GM23338 (cell line): ENCODE measurements at regions not wholly inside any gene's neighbourhood (a gene's known extent, or its start where the extent isn't known, plus 50 kb on each side); places are given as distances from the start of the nearest gene placed in this dataset.
A peak's percentile ranks its signal among the peaks of the same experiment; 100 is the strongest.

Source experiments
- ATAC-seq: fragments of 200-7000 bp; cut with Tn5 transposase; 3 replicates; pipeline ENCODE4 v1.9.1; 2020
- DNase-seq: peaks from one replicate; pipeline ENCODE4 v3.0.0-alpha.2; 2015; ENCODE audit warnings: low spot score
- H2AFZ ChIP-seq: fragments of 200-600 bp; sonication (generic); 2 replicates; pipeline ENCODE4 v1.8.0; 2016; ENCODE audit warnings: antibody characterized with exemption, mild to moderate bottlenecking, moderate library complexity
- H3F3A ChIP-seq: fragments of 200-600 bp; sonication (generic); replicated peaks from 2 replicates; pipeline ENCODE4 v1.8.0; 2017; ENCODE audit warnings: antibody characterized with exemption, mixed run types, low read depth
- H3K27ac ChIP-seq: fragments of 200-600 bp; sonication (generic); 2 replicates; pipeline ENCODE4 v1.6.1; 2016; ENCODE audit warnings: low read depth
- H3K27me3 ChIP-seq: fragments of 200-600 bp; sonication (generic); 2 replicates; pipeline ENCODE4 v1.8.0; 2016; ENCODE audit warnings: mild to moderate bottlenecking, mixed run types, moderate library complexity; ENCODE audit not compliant: insufficient read depth
- H3K36me3 ChIP-seq: fragments of 200-600 bp; sonication (generic); 2 replicates; pipeline ENCODE4 v1.8.0; 2016; ENCODE audit warnings: mild to moderate bottlenecking; ENCODE audit not compliant: insufficient read depth
- H3K4me1 ChIP-seq: fragments of 200-600 bp; sonication (generic); 2 replicates; pipeline ENCODE4 v1.8.0; 2016; ENCODE audit warnings: mild to moderate bottlenecking, moderate library complexity; ENCODE audit not compliant: insufficient read depth
- H3K4me2 ChIP-seq: fragments of 200-600 bp; sonication (generic); 2 replicates; pipeline ENCODE4 v1.7.1; 2017; ENCODE audit warnings: mixed run types
- H3K4me3 ChIP-seq: fragments of 200-600 bp; sonication (generic); 2 replicates; pipeline ENCODE4 v1.6.1; 2016; ENCODE audit warnings: mixed run types
- H3K79me2 ChIP-seq: fragments of 200-600 bp; sonication (generic); replicated peaks from 2 replicates; pipeline ENCODE4 v1.8.0; 2017; ENCODE audit warnings: mild to moderate bottlenecking; ENCODE audit not compliant: insufficient read depth
- H3K9me2 ChIP-seq: fragments of 200-600 bp; sonication (generic); 2 replicates; pipeline ENCODE4 v1.8.0; 2017; ENCODE audit not compliant: insufficient read depth
- H4K20me1 ChIP-seq: fragments of 200-600 bp; sonication (generic); replicated peaks from 2 replicates; pipeline ENCODE4 v1.8.0; 2017; ENCODE audit warnings: mild to moderate bottlenecking; ENCODE audit not compliant: insufficient read depth
- H3K27ac Mint-ChIP-seq: 2 replicates; pipeline ENCODE4 v1.8.0; 2020; ENCODE audit warnings: inconsistent platforms, mild to moderate bottlenecking, moderate library complexity, mixed read lengths
- H3K27me3 Mint-ChIP-seq: 3 replicates; pipeline ENCODE4 v1.8.0; 2022; ENCODE audit warnings: low read depth, mild to moderate bottlenecking, moderate library complexity, mixed read lengths, inconsistent platforms; ENCODE audit not compliant: insufficient read depth, poor library complexity
- H3K36me3 Mint-ChIP-seq: 3 replicates; pipeline ENCODE4 v1.8.0; 2021; ENCODE audit warnings: low read depth, mild to moderate bottlenecking, inconsistent platforms, moderate library complexity, mixed read lengths
- H3K4me1 Mint-ChIP-seq: 3 replicates; pipeline ENCODE4 v1.8.0; 2020; ENCODE audit warnings: mild to moderate bottlenecking, inconsistent platforms, mixed read lengths
- H3K4me3 Mint-ChIP-seq: 3 replicates; pipeline ENCODE4 v1.8.0; 2021; ENCODE audit warnings: moderate library complexity, mild to moderate bottlenecking, inconsistent platforms, mixed read lengths
- H3K9me3 Mint-ChIP-seq: 3 replicates; pipeline ENCODE4 v1.8.0; 2020; ENCODE audit warnings: moderate library complexity, mild to moderate bottlenecking, inconsistent platforms, mixed read lengths
- CREB1 ChIP-seq: fragments of 250-450 bp; sonication (Bioruptor Pico); IDR thresholded peaks from 2 replicates; pipeline ENCODE4 v1.5.0; 2020; ENCODE audit warnings: low read depth, mild to moderate bottlenecking, moderate library complexity
- ETS1 ChIP-seq: IDR thresholded peaks from 2 replicates; pipeline ENCODE4 v1.6.1; 2016; ENCODE audit warnings: antibody characterized with exemption
- EZH2 ChIP-seq: fragments of 200-600 bp; sonication (generic); IDR thresholded peaks from one replicate; pipeline ENCODE4 v1.8.0; 2017; ENCODE audit warnings: antibody characterized with exemption, mild to moderate bottlenecking, low read depth; ENCODE audit not compliant: unreplicated experiment
- EZH2phosphoT487 ChIP-seq: fragments of 200-600 bp; sonication (generic); IDR thresholded peaks from one replicate; pipeline ENCODE4 v1.8.1; 2018; ENCODE audit warnings: antibody characterized with exemption; ENCODE audit not compliant: unreplicated experiment
- JUNB ChIP-seq: IDR thresholded peaks from one replicate; pipeline ENCODE4 v1.6.1; 2016; ENCODE audit warnings: antibody characterized with exemption; ENCODE audit not compliant: unreplicated experiment
- REST ChIP-seq: IDR thresholded peaks from one replicate; pipeline ENCODE4 v1.6.1; 2018; ENCODE audit warnings: antibody characterized with exemption; ENCODE audit not compliant: unreplicated experiment
- STAT1 ChIP-seq: IDR thresholded peaks from one replicate; pipeline ENCODE4 v1.6.1; 2016; ENCODE audit warnings: antibody characterized with exemption; ENCODE audit not compliant: unreplicated experiment
- ZNF114 ChIP-seq: fragments of 250-450 bp; sonication (Bioruptor Pico); IDR thresholded peaks from 2 replicates; pipeline ENCODE4 v1.5.0; 2020; ENCODE audit warnings: mild to moderate bottlenecking, moderate library complexity
- ZNF331 ChIP-seq: fragments of 250-450 bp; sonication (Bioruptor Pico); IDR thresholded peaks from 2 replicates; pipeline ENCODE4 v1.5.0; 2020; ENCODE audit warnings: low read depth, mild to moderate bottlenecking, moderate library complexity

- DNase-seq (no peak), ATAC-seq (no peak)
- Histone ChIP-seq H3K4me2 (no peak overlapping the region), H3K9me2 (no peaks in the 10 kb centered on the region; the same call in 1 of the 2 replicates), H3K4me3 (no peak overlapping the region), H2AFZ (peak overlapping the region; percentile 38; the same call in 1 of the 2 replicates), H3K4me1 (no peaks in the 10 kb centered on the region), H3F3A (no peaks in the 10 kb centered on the region), H4K20me1 (no peaks in the 10 kb centered on the region), H3K27me3 (no peaks in the 10 kb centered on the region), H3K79me2 (no peaks in the 10 kb centered on the region), H3K27ac (no peak overlapping the region), H3K36me3 (no peaks in the 10 kb centered on the region)
- H3K36me3 Mint-ChIP-seq = no peaks in the 10 kb centered on the region
- no peaks in the 10 kb centered on the region; the same call in 2 of the 3 replicates for H3K4me1 Mint-ChIP-seq
- peaks cover 2% of the 10 kb centered on the region for H3K27me3 Mint-ChIP-seq
- H3K9me3 Mint-ChIP-seq = no peaks in the 10 kb centered on the region; the same call in 2 of the 3 replicates
- TF ChIP-seq REST (no peak), EZH2phosphoT487 (no peak), ETS1 (no peak), CREB1 (no peak), ZNF331 (CRISPR knock-in tag) (no peak), JUNB (no peak), EZH2 (no peak), STAT1 (no peak), ZNF114 (CRISPR knock-in tag) (no peak)
- no peak overlapping the region for H3K4me3 Mint-ChIP-seq
- no peak overlapping the region for H3K27ac Mint-ChIP-seq
These were observed 71.8 kb upstream of the NPAS2 start for GRCh38 chr2:100747996-100748615.

- peaks cover 2% of the 10 kb centered on the region for H3K27me3 Mint-ChIP-seq
These were observed 71.3 kb upstream of the NPAS2 start for GRCh38 chr2:100748673-100749072.

More at GRCh38 chr2:100748673-100749072, 71.3 kb upstream of the NPAS2 start:
- Histone ChIP-seq H3K4me1 (no peaks in the 10 kb centered on the region), H3K9me2 (no peaks in the 10 kb centered on the region; the same call in 1 of the 2 replicates), H3K27ac (no peak overlapping the region), H3F3A (no peaks in the 10 kb centered on the region), H3K27me3 (no peaks in the 10 kb centered on the region), H3K4me3 (no peak overlapping the region), H2AFZ (no peak overlapping the region), H4K20me1 (no peaks in the 10 kb centered on the region), H3K4me2 (no peak overlapping the region), H3K36me3 (no peaks in the 10 kb centered on the region), H3K79me2 (no peaks in the 10 kb centered on the region)
- Mint-ChIP-seq H3K27ac (no peak overlapping the region), H3K4me3 (no peak overlapping the region), H3K36me3 (no peaks in the 10 kb centered on the region), H3K9me3 (no peaks in the 10 kb centered on the region; the same call in 2 of the 3 replicates), H3K4me1 (no peaks in the 10 kb centered on the region; the same call in 2 of the 3 replicates)
- DNase-seq (no peak), ATAC-seq (no peak)
- TF ChIP-seq CREB1 (no peak), ETS1 (no peak), ZNF114 (CRISPR knock-in tag) (no peak)
